Neuronal stem cell (in vitro differentiated cells): ENCODE measurements at regions not wholly inside any gene's neighbourhood (a gene's known extent, or its start where the extent isn't known, plus 50 kb on each side); places are given as distances from the start of the nearest gene placed in this dataset.
A peak's percentile ranks its signal among the peaks of the same experiment; 100 is the strongest.

Experiments used
- DNase-seq: peaks from one replicate; pipeline ENCODE4 v3.0.0-alpha.2; 2013; ENCODE audit warnings: low spot score
- H2AFZ ChIP-seq: one replicate; pipeline ENCODE4 v1.6.1; 2013; ENCODE audit warnings: mild to moderate bottlenecking, low read length, inconsistent platforms
- H2AK5ac ChIP-seq: 2 replicates; pipeline ENCODE4 v1.6.1; 2013; ENCODE audit warnings: low read depth, mild to moderate bottlenecking, inconsistent platforms, low read length, moderate library complexity, mixed read lengths
- H2BK120ac ChIP-seq: 2 replicates; pipeline ENCODE4 v1.6.1; 2013; ENCODE audit warnings: low read depth, mild to moderate bottlenecking, inconsistent platforms, low read length, moderate library complexity, mixed read lengths
- H2BK12ac ChIP-seq: one replicate; pipeline ENCODE4 v1.6.1; 2013; ENCODE audit warnings: low read length, inconsistent platforms
- H2BK15ac ChIP-seq: 2 replicates; pipeline ENCODE4 v1.6.1; 2013; ENCODE audit warnings: mild to moderate bottlenecking, low read length, inconsistent platforms, mixed read lengths
- H2BK5ac ChIP-seq: one replicate; pipeline ENCODE4 v1.6.1; 2013; ENCODE audit warnings: inconsistent platforms, mild to moderate bottlenecking, low read length, moderate library complexity
- H3K14ac ChIP-seq: one replicate; pipeline ENCODE4 v1.6.1; 2013; ENCODE audit warnings: low read length, inconsistent platforms
- H3K18ac ChIP-seq: 2 replicates; pipeline ENCODE4 v1.6.1; 2013; ENCODE audit warnings: low read length, inconsistent platforms
- H3K23ac ChIP-seq: 2 replicates; pipeline ENCODE4 v1.6.1; 2013; ENCODE audit warnings: low read depth, mild to moderate bottlenecking, mixed read lengths, low read length, inconsistent platforms; ENCODE audit not compliant: poor library complexity
- H3K27ac ChIP-seq: replicated peaks from 3 replicates; pipeline ENCODE4 v1.5.1; 2013; ENCODE audit warnings: low read length, inconsistent platforms
- H3K27me3 ChIP-seq, 3 experiments: 2 replicates each; pipeline ENCODE4 v1.6.1; 2013; ENCODE audit warnings: low read length in 3 of 3, mild to moderate bottlenecking in 2 of 3, inconsistent platforms in 1 of 3, low read depth in 1 of 3, mixed read lengths in 1 of 3, moderate library complexity in 1 of 3; ENCODE audit not compliant: control insufficient read depth in 3 of 3, insufficient read depth in 3 of 3
- H3K36me3 ChIP-seq, 2 donors: replicated peaks in 1 of 2; 2 replicates each; pipeline ENCODE4 v1.6.1; 2013; ENCODE audit warnings: low read length in 2 of 2; ENCODE audit not compliant: control insufficient read depth in 2 of 2, insufficient read depth in 2 of 2
- H3K4ac ChIP-seq: 2 replicates; pipeline ENCODE4 v1.6.1; 2013; ENCODE audit warnings: inconsistent platforms, mild to moderate bottlenecking, low read length, moderate library complexity
- H3K4me1 ChIP-seq, 2 donors: 1 replicate in 1 of 2; 2 replicates in 1 of 2; pipeline ENCODE4 v1.6.1; 2013; ENCODE audit warnings: low read length in 2 of 2, low read depth in 1 of 2; ENCODE audit not compliant: control insufficient read depth in 2 of 2, insufficient read depth in 1 of 2
- H3K4me2 ChIP-seq: one replicate; pipeline ENCODE4 v1.6.1; 2013; ENCODE audit warnings: mild to moderate bottlenecking, low read length, inconsistent platforms; ENCODE audit not compliant: insufficient read depth, poor library complexity, severe bottlenecking
- H3K4me3 ChIP-seq, 2 donors: 2 replicates each; pipeline ENCODE4 v1.5.1; 2013; ENCODE audit warnings: low read length in 2 of 2, mild to moderate bottlenecking in 2 of 2, inconsistent platforms in 1 of 2, moderate library complexity in 1 of 2
- H3K79me1 ChIP-seq: one replicate; pipeline ENCODE4 v1.6.1; 2013; ENCODE audit warnings: low read depth, mild to moderate bottlenecking, inconsistent platforms, low read length, moderate library complexity
- H3K9ac ChIP-seq: one replicate; pipeline ENCODE4 v1.6.1; 2013; ENCODE audit warnings: mild to moderate bottlenecking, low read depth, low read length, inconsistent platforms; ENCODE audit not compliant: poor library complexity
- H3K9me3 ChIP-seq, 2 donors: replicated peaks in 1 of 2; 2 replicates each; pipeline versions ENCODE3 to v1.6.1; 2013; ENCODE audit warnings: low read length in 2 of 2, mild to moderate bottlenecking in 2 of 2, inconsistent platforms in 1 of 2, low read depth in 1 of 2, mixed read lengths in 1 of 2, moderate library complexity in 1 of 2; ENCODE audit not compliant: control insufficient read depth in 2 of 2, insufficient read depth in 1 of 2
- H4K8ac ChIP-seq: one replicate; pipeline ENCODE4 v1.6.1; 2013; ENCODE audit warnings: low read depth, mild to moderate bottlenecking, inconsistent platforms, low read length, moderate library complexity
- H4K91ac ChIP-seq: one replicate; pipeline ENCODE4 v1.6.1; 2013; ENCODE audit warnings: low read length, low read depth, mild to moderate bottlenecking, inconsistent platforms; ENCODE audit not compliant: poor library complexity
- WGBS, 2 donors: extraction: QIAGEN DNeasy Blood & Tissue Kit; methylation state at CpG; one replicate each; pipeline ENCODE4 v1.1.7; 2013; ENCODE audit warnings: missing lambda C conversion rate in 2 of 2, mixed read lengths in 1 of 2; ENCODE audit not compliant: insufficient read length in 2 of 2, insufficient replicate concordance in 1 of 2; ENCODE audit errors: extremely low coverage in 2 of 2; 5-methylcytosine and 5-hydroxymethylcytosine counted together

DNA sequence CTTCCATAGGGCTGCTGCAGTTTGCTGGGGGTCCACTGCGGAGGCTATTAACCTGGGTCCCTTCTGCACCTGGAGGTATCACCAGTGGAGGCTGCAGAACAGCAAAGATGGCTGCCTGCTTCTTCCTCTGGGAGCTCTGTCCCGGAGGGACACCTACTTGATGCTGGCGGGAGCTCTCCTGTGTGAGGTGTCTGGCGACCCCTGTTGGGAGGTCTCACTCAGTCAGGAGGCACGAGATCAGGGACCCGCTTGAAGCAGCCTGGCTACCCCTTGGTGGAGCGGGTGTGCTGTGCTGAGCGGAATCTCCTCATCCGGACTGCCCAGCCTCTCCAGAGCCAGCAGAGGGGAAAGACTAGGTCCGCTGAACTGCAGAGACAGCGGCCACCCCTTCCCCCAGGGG is 56.0 kb upstream of the CTXND1 start:
- H3K27ac ChIP-seq, result no peak overlapping the region
- DNase-seq, result no peak
- no peak overlapping the region for H2BK120ac ChIP-seq
- no peak overlapping the region for H2BK15ac ChIP-seq
- H3K4me3 ChIP-seq, result no peak overlapping the region
- no peak overlapping the region for H3K4ac ChIP-seq
- H3K4me2 ChIP-seq, result peak overlapping the region; percentile 2
- H3K36me3 ChIP-seq, result no peaks in the 10 kb centered on the region
- H3K9me3 ChIP-seq, result peaks cover 0 to 2% of the 10 kb centered on the region in 2 donors
- no peaks in the 10 kb centered on the region for H3K4me1 ChIP-seq
- H4K91ac ChIP-seq, result no peak overlapping the region
- no peak overlapping the region for H3K23ac ChIP-seq
- no peak overlapping the region for H2AFZ ChIP-seq
- H3K27me3 ChIP-seq, result no peaks in the 10 kb centered on the region
- no peak overlapping the region for H2BK5ac ChIP-seq
- no peaks in the 10 kb centered on the region for H3K79me1 ChIP-seq
- no peak overlapping the region for H3K14ac ChIP-seq
- WGBS, 2 donors, result no CpG with 5 or more reads among the region's 11 CpGs
- H2AK5ac ChIP-seq, result no peak overlapping the region
- H2BK12ac ChIP-seq, result no peak overlapping the region
- no peak overlapping the region for H4K8ac ChIP-seq
- H3K18ac ChIP-seq, result peak overlapping the region; percentile 41
- H3K9ac ChIP-seq, result no peak overlapping the region

DNA sequence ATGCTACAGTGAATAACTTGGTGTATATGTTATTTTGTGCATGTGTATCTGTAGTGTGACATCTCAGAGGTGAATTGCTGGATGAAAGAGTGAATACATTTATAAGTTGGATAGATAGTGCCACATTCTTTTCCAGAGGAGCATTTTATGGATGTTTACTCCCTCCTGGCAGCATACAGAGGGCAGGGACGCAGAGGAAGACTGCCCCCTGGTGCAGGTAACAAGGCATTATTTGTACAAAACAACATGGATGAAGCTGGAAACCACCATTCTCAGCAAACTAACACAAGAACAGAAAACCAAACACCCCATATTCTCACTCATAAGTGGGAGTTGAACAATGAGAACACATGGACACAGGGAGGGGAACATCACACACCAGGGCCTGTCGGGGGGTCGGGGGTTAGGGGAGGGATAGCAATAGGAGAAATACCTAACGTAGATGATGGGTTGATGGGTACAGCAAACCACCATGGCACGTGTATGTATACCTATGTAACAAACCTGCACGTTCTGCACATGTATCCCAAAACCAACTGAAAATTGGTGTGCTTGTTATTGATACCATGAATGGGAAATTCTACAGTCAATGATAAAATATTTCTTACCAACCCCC is 57.9 kb upstream of the CTXND1 start:
- H3K4me2 ChIP-seq, result no peak overlapping the region
- no peak overlapping the region for H2BK5ac ChIP-seq
- no CpG with 5 or more reads among the region's 6 CpGs for WGBS, 2 donors
- H3K14ac ChIP-seq, result no peak overlapping the region
- no peaks in the 10 kb centered on the region for H3K79me1 ChIP-seq
- no peak overlapping the region for H4K8ac ChIP-seq
- no peak overlapping the region for H3K18ac ChIP-seq
- H3K36me3 ChIP-seq, result no peaks in the 10 kb centered on the region
- no peak overlapping the region for H3K23ac ChIP-seq
- H3K4me3 ChIP-seq, result no peak overlapping the region
- H3K4ac ChIP-seq, result no peak overlapping the region
- no peak overlapping the region for H2BK120ac ChIP-seq
- no peak overlapping the region for H2BK12ac ChIP-seq
- H3K9ac ChIP-seq, result no peak overlapping the region
- DNase-seq, result peak; percentile 30
- no peaks in the 10 kb centered on the region for H3K27me3 ChIP-seq
- H3K27ac ChIP-seq, result no peak overlapping the region
- H3K9me3 ChIP-seq, result peaks cover 0 to 2% of the 10 kb centered on the region in 2 donors
- H4K91ac ChIP-seq, result no peak overlapping the region
- H2AK5ac ChIP-seq, result no peak overlapping the region
- H2AFZ ChIP-seq, result no peak overlapping the region
- no peaks in the 10 kb centered on the region for H3K4me1 ChIP-seq
- H2BK15ac ChIP-seq, result no peak overlapping the region

DNA sequence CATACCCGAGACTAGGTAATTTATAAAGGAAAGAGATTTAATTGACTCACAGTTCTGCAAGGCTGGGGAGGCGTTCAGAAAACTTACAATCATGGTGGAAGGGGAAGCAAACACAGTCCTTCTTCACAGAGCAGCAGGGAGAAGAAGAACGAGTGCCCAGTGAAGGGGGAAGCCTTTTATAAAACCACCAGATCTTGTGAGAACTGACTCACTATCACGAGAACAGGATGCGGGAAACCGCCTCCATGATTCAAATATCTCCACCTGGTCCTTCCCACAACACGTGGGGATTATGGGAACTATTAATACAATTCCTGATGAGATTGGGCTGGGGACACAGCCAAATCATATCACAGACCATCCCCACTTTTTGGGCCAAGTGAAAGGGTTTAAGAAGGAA is 58.8 kb upstream of the CTXND1 start:
- Histone ChIP-seq H2AFZ (no peak overlapping the region), H3K4me3 (no peak overlapping the region), H2BK15ac (no peak overlapping the region), H2BK12ac (no peak overlapping the region), H3K79me1 (no peaks in the 10 kb centered on the region), H2BK120ac (no peak overlapping the region), H3K4me1 (no peaks in the 10 kb centered on the region), H4K8ac (no peak overlapping the region), H2BK5ac (no peak overlapping the region), H3K9ac (no peak overlapping the region), H3K27me3 (peaks cover 0 to 4% (median 0%) of the 10 kb centered on the region in 3 experiments), H3K18ac (no peak overlapping the region), H4K91ac (no peak overlapping the region), H3K9me3 (peaks cover 0 to 2% of the 10 kb centered on the region in 2 donors), H3K4me2 (no peak overlapping the region), H3K36me3 (no peaks in the 10 kb centered on the region), H3K14ac (no peak overlapping the region), H3K23ac (no peak overlapping the region), H3K4ac (no peak overlapping the region), H3K27ac (no peak overlapping the region), H2AK5ac (no peak overlapping the region)
- WGBS, 2 donors, result no CpG with 5 or more reads among the region's 7 CpGs
- DNase-seq, result no peak

DNA sequence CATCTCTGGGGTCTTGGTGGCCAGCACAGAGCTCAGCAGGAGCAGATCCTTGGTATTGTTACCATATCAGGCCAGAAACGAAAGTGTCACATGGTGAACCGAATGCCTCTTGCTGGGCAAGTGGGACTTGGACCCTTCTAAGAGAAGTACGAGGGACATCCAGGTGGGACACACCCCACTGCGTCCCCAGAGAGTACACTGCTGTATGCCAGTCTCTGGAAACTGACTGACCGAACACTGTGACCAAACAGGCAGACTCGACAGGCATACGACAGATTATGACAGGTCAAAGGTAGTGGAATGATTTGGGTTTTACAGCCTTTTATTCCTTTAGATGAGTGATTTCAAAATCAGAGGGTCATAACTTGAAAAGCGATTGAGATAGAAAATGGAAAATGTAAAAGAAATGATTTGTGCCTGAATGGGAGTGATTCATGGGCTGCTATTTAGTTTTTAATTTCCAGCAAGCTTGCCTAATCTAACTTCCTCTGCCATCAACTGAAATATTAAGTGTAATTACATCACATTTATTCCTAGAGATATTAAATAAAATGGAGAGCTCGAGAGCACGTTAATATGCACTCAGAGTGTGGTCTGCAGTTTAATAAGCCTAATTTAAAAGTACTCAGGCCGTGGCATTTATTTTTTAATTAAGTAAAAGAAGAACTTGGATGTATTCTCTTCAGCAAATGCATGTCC is 63.4 kb upstream of the CTXND1 start:
- H3K4me1 ChIP-seq, result no peaks in the 10 kb centered on the region
- H3K79me1 ChIP-seq, result no peaks in the 10 kb centered on the region
- no peak overlapping the region for H2BK120ac ChIP-seq
- no peak overlapping the region for H3K14ac ChIP-seq
- WGBS, 2 donors, result no CpG with 5 or more reads among the region's 11 CpGs
- no peak overlapping the region for H2BK15ac ChIP-seq
- no peak overlapping the region for H3K27ac ChIP-seq
- no peak overlapping the region for H3K4me2 ChIP-seq
- H3K9ac ChIP-seq, result no peak overlapping the region
- peak overlapping the region; percentile 12 for H2AK5ac ChIP-seq
- no peaks in the 10 kb centered on the region for H3K36me3 ChIP-seq
- H4K91ac ChIP-seq, result no peak overlapping the region
- H4K8ac ChIP-seq, result no peak overlapping the region
- peak overlapping the region; percentile 61 for H3K23ac ChIP-seq
- no peak overlapping the region for H2BK12ac ChIP-seq
- no peak overlapping the region for H2BK5ac ChIP-seq
- no peak for DNase-seq
- H3K18ac ChIP-seq, result no peak overlapping the region
- H2AFZ ChIP-seq, result no peak overlapping the region
- no peak overlapping the region for H3K4ac ChIP-seq
- peaks cover 0 to 4% (median 0%) of the 10 kb centered on the region in 3 experiments for H3K27me3 ChIP-seq
- H3K9me3 ChIP-seq, result no peaks in the 10 kb centered on the region
- H3K4me3 ChIP-seq, result no peak overlapping the region
